ENCODE measurements at regions not wholly inside any gene's neighbourhood (a gene's known extent, or its start where the extent isn't known, plus 50 kb on each side); places are given as distances from the start of the nearest gene placed in this dataset.

DNA sequence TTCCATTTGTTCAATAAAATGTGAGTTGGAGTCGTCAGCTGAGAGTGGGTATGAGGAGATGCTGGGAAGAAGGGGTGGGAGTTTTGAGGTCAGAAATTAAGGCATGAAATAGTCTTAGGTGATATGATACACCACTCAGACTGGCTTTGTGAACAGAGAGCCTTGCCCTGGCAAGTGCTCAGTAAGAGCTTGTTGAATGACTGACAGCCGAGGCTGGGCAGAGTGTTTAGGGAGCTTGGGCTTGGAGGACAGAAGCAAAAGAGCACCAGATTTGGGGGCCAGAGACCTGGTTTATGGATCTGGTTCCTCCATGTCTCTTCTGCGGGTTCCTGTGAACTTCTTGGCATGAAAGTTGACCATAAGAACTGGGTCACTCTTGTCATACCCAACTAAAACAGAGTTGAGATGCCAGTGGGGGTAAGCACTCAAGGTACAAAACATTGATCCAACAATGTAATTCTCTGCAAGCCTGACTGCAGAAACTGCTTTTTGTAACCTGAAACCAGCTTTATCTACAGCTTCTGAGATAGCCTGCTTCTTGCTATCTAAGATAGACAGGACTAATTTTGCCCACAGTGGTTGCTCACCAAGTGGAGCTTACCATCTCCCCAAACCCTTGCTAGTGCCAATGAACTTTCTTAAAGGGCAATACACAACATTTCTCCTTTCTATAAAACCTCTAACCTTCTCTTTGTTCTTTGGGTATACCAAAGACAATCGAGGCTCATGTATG lies 126.4 kb downstream of the TENT5C start:
- Histone ChIP-seq H3K23me2 (ENCODE audit: low read depth, low read length) (no peaks in the 10 kb centered on the region), H3K79me1 (ENCODE audit: low read depth, low read length) (no peaks in the 10 kb centered on the region), H3K23ac (ENCODE audit: insufficient read length) (no peak overlapping the region), H3K4ac (replicated peaks; ENCODE audit: insufficient read length, low read depth, low read length) (no peak overlapping the region), H3K9me3 (ENCODE audit: insufficient read depth in 2 of 2, low read depth in 1 of 2, low read length in 1 of 2) (0 out of 4 replicates have a peak, but pooled peaks cover 0 to 2% of the 10 kb centered on the region in 2 experiments), H2BK20ac (ENCODE audit: low read length) (no peak overlapping the region), H3K36me3 (ENCODE audit: control insufficient read depth in 2 of 4, insufficient read depth in 4 of 4, low read length in 3 of 4) (no peaks in the 10 kb centered on the region), H2AFZ (ENCODE audit: low read length) (no peak overlapping the region), H2BK120ac (replicated peaks; ENCODE audit: low read depth, low read length) (no peak overlapping the region), H3K18ac (ENCODE audit: extremely low read depth, low read length) (no peak overlapping the region), H3K27ac (ENCODE audit: low read depth, low read length) (no peak overlapping the region), H3K14ac (ENCODE audit: insufficient read length) (no peak overlapping the region), H4K91ac (replicated peaks; ENCODE audit: insufficient read length, low read length) (no peak overlapping the region), H2BK15ac (ENCODE audit: low read length) (no peak overlapping the region), H4K5ac (ENCODE audit: insufficient read length, low read depth, low read length) (no peak overlapping the region), H2AK5ac (ENCODE audit: low read depth, low read length) (no peak overlapping the region), H3K4me3 (ENCODE audit: extremely low read depth in 1 of 4, insufficient read depth in 2 of 4, low read depth in 3 of 4, low read length in 4 of 4) (no peak overlapping the region), H4K20me1 (replicated peaks in 1 of 2; ENCODE audit: control insufficient read depth in 1 of 2, insufficient read depth in 2 of 2, low read length in 2 of 2) (no peaks in the 10 kb centered on the region), H3K4me2 (ENCODE audit: insufficient read depth in 1 of 2, low read depth in 2 of 2, low read length in 2 of 2) (no peak overlapping the region), H3K4me1 (replicated peaks in 1 of 4; ENCODE audit: control insufficient read depth in 3 of 4, insufficient read depth in 4 of 4, low read length in 3 of 4) (no peaks in the 10 kb centered on the region), H3K79me2 (ENCODE audit: control insufficient read depth in 1 of 2, insufficient read depth in 2 of 2, low read length in 2 of 2) (no peaks in the 10 kb centered on the region), H2BK5ac (ENCODE audit: low read depth, low read length) (no peak overlapping the region), H3K9ac (replicated peaks in 1 of 4; ENCODE audit: extremely low read depth in 1 of 4, low read depth in 3 of 4, low read length in 3 of 4) (no peak overlapping the region), H3K56ac (replicated peaks; ENCODE audit: insufficient read length, low read depth, low read length) (no peak overlapping the region), H3K27me3 (replicated peaks in 1 of 4; ENCODE audit: control insufficient read depth in 3 of 4, extremely low read depth in 1 of 4, insufficient read depth in 3 of 4, low read length in 3 of 4) (no peaks in the 10 kb centered on the region), H4K8ac (ENCODE audit: extremely low read depth, insufficient read depth, low read length) (no peak overlapping the region), H2BK12ac (ENCODE audit: low read depth, low read length) (no peak overlapping the region)
- CTCF ChIA-PET (ENCODE audit: partially characterized antibody): interaction anchor here (1.6 to 2.8 kb wide), 2 partner anchors 20 to 22 kb away, joined by 8 to 12 read pairs; no protein-coding TSS in a partner anchor
- POLR2A ChIA-PET (ENCODE audit: partially characterized antibody): no interaction called here
- no peak for DNase-seq (ENCODE audit: low read depth in 1 of 2, low spot score in 2 of 2)
- FAIRE-seq: no peak
- no peak for TF ChIP-seq TBP (IDR thresholded peaks at IDR 0.05; ENCODE audit: low read depth, low read length)
- TF ChIP-seq NANOG (IDR thresholded peaks at IDR 0.05; ENCODE audit: insufficient read depth, low read depth, low read length, poor library complexity, severe bottlenecking): no peak
- TF ChIP-seq RXRA (IDR thresholded peaks at IDR 0.05; ENCODE audit: insufficient read depth, low read depth, low read length): no peak
- no peak for TF ChIP-seq POLR2AphosphoS5 (IDR thresholded peaks at IDR 0.05; ENCODE audit: low read depth, low read length)
- no peak for TF ChIP-seq NRF1 (IDR thresholded peaks at IDR 0.05; ENCODE audit: low read depth, low read length)
- TF ChIP-seq CREB1 (IDR thresholded peaks at IDR 0.05): no peak
- 96% methylated on average over 4 of the region's 4 CpGs; no CpG with 5 or more reads in 1 of the 2 experiments for WGBS, 2 experiments (ENCODE audit: extremely low coverage in 1 of 2, insufficient coverage in 1 of 2, insufficient read length in 1 of 2, insufficient replicate concordance in 2 of 2, low coverage in 1 of 2, low lambda C conversion rate in 2 of 2, missing lambda C conversion rate in 1 of 2)

Measured in H1 (cell line).